Left ventricle myocardium inferior (tissue), 1 donor: ENCODE measurements at regions not wholly inside any gene's neighbourhood (a gene's known extent, or its start where the extent isn't known, plus 50 kb on each side); places are given as distances from the start of the nearest gene placed in this dataset.

Experiments used
- DNase-seq: peaks from one replicate; pipeline ENCODE4 v3.0.0-alpha.2; 2020
- H3K27ac ChIP-seq: fragments of 200-600 bp; replicated peaks from 2 replicates; pipeline ENCODE4 v1.8.0; 2021
- H3K27me3 ChIP-seq: fragments of 200-600 bp; 2 replicates; pipeline ENCODE4 v1.8.0; 2021; ENCODE audit warnings: low read depth
- H3K36me3 ChIP-seq: fragments of 200-600 bp; 2 replicates; pipeline ENCODE4 v1.8.0; 2021
- H3K4me1 ChIP-seq: fragments of 200-600 bp; 2 replicates; pipeline ENCODE4 v1.8.0; 2021
- H3K4me3 ChIP-seq: fragments of 200-600 bp; 2 replicates; pipeline ENCODE4 v1.8.0; 2021; ENCODE audit warnings: mild to moderate bottlenecking, moderate library complexity
- H3K9me3 ChIP-seq: fragments of 200-600 bp; replicated peaks from 2 replicates; pipeline ENCODE4 v1.8.0; 2021
- intact Hi-C: fragments of 100-400 bp; cut with micrococcal nuclease; formaldehyde crosslinking; loops from one replicate; pipeline ENCODE4 v1.11.0; 2022
- TF ChIP-seq, protein P1 (sequence below): fragments of 200-600 bp; IDR thresholded peaks from 2 replicates; pipeline ENCODE4 v1.8.0; 2021; ENCODE audit warnings: antibody characterized with exemption, mild to moderate bottlenecking, borderline replicate concordance
- donor health status: DM: no; HTN: yes; CAD: no; lungs with severe emphysema.

GRCh38 chr1:39149509-39149908, 55.0 kb upstream of the MACF1 start:
- Histone ChIP-seq H3K27me3 (no peaks in the 10 kb centered on the region), H3K4me3 (no peak overlapping the region), H3K27ac (no peak overlapping the region), H3K36me3 (no peaks in the 10 kb centered on the region), H3K4me1 (peaks cover 72% of the 10 kb centered on the region), H3K9me3 (no peaks in the 10 kb centered on the region)
- TF ChIP-seq, protein P1, sequence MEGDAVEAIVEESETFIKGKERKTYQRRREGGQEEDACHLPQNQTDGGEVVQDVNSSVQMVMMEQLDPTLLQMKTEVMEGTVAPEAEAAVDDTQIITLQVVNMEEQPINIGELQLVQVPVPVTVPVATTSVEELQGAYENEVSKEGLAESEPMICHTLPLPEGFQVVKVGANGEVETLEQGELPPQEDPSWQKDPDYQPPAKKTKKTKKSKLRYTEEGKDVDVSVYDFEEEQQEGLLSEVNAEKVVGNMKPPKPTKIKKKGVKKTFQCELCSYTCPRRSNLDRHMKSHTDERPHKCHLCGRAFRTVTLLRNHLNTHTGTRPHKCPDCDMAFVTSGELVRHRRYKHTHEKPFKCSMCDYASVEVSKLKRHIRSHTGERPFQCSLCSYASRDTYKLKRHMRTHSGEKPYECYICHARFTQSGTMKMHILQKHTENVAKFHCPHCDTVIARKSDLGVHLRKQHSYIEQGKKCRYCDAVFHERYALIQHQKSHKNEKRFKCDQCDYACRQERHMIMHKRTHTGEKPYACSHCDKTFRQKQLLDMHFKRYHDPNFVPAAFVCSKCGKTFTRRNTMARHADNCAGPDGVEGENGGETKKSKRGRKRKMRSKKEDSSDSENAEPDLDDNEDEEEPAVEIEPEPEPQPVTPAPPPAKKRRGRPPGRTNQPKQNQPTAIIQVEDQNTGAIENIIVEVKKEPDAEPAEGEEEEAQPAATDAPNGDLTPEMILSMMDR = no peak
- no peak for DNase-seq
- intact Hi-C loops = no loop called here

DNA sequence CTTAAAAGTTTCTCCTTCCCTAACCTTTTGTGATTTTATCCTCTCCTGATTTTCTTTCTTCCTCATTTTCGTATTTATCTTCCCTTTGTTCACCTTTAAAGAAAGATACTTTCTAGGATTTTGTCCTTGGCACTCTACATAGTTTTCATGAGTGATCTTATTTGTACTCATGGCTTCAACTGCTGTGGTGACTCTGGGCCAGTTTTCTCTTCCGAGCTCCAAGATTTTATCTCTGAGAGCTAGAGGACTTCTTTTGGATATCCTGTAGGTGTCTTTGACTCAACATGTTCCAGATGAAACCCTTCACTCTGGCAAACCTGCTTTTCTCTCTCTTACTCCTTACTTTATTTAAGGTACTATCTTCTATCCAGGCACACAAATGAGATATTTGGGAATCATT, 53.7 kb upstream of the MACF1 start:
- intact Hi-C loops = no loop called here
- Histone ChIP-seq H3K4me1 (peaks cover 85% of the 10 kb centered on the region), H3K36me3 (no peaks in the 10 kb centered on the region), H3K27ac (peak overlapping the region; percentile 45), H3K27me3 (no peaks in the 10 kb centered on the region), H3K9me3 (no peaks in the 10 kb centered on the region), H3K4me3 (no peak overlapping the region)
- DNase-seq = no peak
- TF ChIP-seq, protein P1 = no peak

GRCh38 chr1:39151267-39151666, 53.2 kb upstream of the MACF1 start:
- H3K9me3 ChIP-seq = no peaks in the 10 kb centered on the region
- intact Hi-C loops = no loop called here
- H3K27me3 ChIP-seq = no peaks in the 10 kb centered on the region
- TF ChIP-seq, protein P1 = no peak
- H3K36me3 ChIP-seq = no peaks in the 10 kb centered on the region
- no peak for DNase-seq
- peak overlapping the region; percentile 45 for H3K27ac ChIP-seq
- H3K4me3 ChIP-seq = no peak overlapping the region
- peaks cover 86% of the 10 kb centered on the region for H3K4me1 ChIP-seq

- intact Hi-C loops = no loop called here
- H3K36me3 ChIP-seq = no peaks in the 10 kb centered on the region
- no peak overlapping the region for H3K4me3 ChIP-seq
- peaks cover 84% of the 10 kb centered on the region for H3K4me1 ChIP-seq
- no peak overlapping the region for H3K27ac ChIP-seq
- no peaks in the 10 kb centered on the region for H3K27me3 ChIP-seq
- H3K9me3 ChIP-seq = no peaks in the 10 kb centered on the region
- TF ChIP-seq, protein P1 = no peak
- no peak for DNase-seq
These were observed 51.6 kb upstream of the MACF1 start for GRCh38 chr1:39152923-39153322.

- Histone ChIP-seq H3K4me1 (peaks cover 84% of the 10 kb centered on the region), H3K36me3 (no peaks in the 10 kb centered on the region), H3K27me3 (no peaks in the 10 kb centered on the region), H3K4me3 (no peak overlapping the region), H3K9me3 (no peaks in the 10 kb centered on the region), H3K27ac (peak overlapping the region; percentile 10)
- no peak for DNase-seq
- TF ChIP-seq, protein P1 = no peak
- intact Hi-C loops = no loop called here
These were observed 50.8 kb upstream of the MACF1 start for GRCh38 chr1:39153684-39154083.
